ENCODE measurements at regions not wholly inside any gene's neighbourhood (a gene's known extent, or its start where the extent isn't known, plus 50 kb on each side); places are given as distances from the start of the nearest gene placed in this dataset.

GRCh38 chr6:69594405-69594804, 202.4 kb downstream of the LMBRD1 start:
- in situ Hi-C loops (cut with HindIII; ENCODE audit: low pct_unique_long_range_greater_than_20kb, low sequenced_read_pairs) (no loop called here), intact Hi-C loops (cut with micrococcal nuclease; ENCODE audit: unreplicated experiment) (no loop called here)
- Histone ChIP-seq H3K36me3 (ENCODE audit: control insufficient read depth, insufficient read depth, low read length) (no peaks in the 10 kb centered on the region), H3K27ac (ENCODE audit: low read length) (no peak overlapping the region), H3K4me1 (ENCODE audit: control insufficient read depth, insufficient read depth, low read length) (no peaks in the 10 kb centered on the region), H3K4me3 (ENCODE audit: low read depth in 2 of 2, low read length in 2 of 2) (no peak overlapping the region), H3K27me3 (ENCODE audit: control insufficient read depth, insufficient read depth, low read length) (no peaks in the 10 kb centered on the region), H3K9me3 (ENCODE audit: control insufficient read depth, insufficient read depth, low read depth, low read length) (no peaks in the 10 kb centered on the region)
- no peak for TF ChIP-seq POLR2AphosphoS5 (IDR thresholded peaks at IDR 0.05; ENCODE audit: low read depth, low read length)
- no peak for TF ChIP-seq TCF7L2 (IDR thresholded peaks at IDR 0.05; ENCODE audit: low read depth, low read length)
- TF ChIP-seq, protein P1, sequence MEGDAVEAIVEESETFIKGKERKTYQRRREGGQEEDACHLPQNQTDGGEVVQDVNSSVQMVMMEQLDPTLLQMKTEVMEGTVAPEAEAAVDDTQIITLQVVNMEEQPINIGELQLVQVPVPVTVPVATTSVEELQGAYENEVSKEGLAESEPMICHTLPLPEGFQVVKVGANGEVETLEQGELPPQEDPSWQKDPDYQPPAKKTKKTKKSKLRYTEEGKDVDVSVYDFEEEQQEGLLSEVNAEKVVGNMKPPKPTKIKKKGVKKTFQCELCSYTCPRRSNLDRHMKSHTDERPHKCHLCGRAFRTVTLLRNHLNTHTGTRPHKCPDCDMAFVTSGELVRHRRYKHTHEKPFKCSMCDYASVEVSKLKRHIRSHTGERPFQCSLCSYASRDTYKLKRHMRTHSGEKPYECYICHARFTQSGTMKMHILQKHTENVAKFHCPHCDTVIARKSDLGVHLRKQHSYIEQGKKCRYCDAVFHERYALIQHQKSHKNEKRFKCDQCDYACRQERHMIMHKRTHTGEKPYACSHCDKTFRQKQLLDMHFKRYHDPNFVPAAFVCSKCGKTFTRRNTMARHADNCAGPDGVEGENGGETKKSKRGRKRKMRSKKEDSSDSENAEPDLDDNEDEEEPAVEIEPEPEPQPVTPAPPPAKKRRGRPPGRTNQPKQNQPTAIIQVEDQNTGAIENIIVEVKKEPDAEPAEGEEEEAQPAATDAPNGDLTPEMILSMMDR (IDR thresholded peaks at IDR 0.05), result no peak
- no peak for TF ChIP-seq SIN3A (IDR thresholded peaks at IDR 0.05; ENCODE audit: borderline replicate concordance, insufficient read depth, low read depth, low read length)
- TF ChIP-seq REST (IDR thresholded peaks at IDR 0.05; ENCODE audit: insufficient read depth in 1 of 2, low read depth in 2 of 2, low read length in 1 of 2), result no peak
- no TSS peak for BruUV-seq (replicated peaks)
- ATAC-seq (no peak), DNase-seq (ENCODE audit: low read depth, low spot score) (no peak)
- POLR2A ChIA-PET, result no interaction called here
- CTCF ChIA-PET, result no interaction called here

DNA sequence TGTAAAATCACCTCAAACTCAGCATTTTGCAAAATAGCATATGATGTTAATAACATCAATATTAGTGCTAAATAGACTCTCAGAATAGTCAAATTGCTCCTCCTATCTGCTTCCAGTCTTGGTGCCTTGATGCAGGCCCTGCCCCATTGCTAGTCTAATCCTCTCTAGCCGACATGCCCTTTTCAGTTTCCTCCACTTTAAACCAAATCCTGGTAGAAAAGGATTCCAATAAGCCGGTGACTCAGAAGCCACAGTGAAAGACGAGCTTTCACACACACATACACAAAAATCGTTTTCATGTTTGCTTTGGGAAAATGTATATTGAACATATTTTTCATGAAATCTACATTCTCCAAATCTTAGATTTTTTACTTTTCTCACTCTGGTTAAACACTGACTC, 203.1 kb downstream of the LMBRD1 start:
- Histone ChIP-seq H3K27me3 (ENCODE audit: control insufficient read depth, insufficient read depth, low read length) (no peaks in the 10 kb centered on the region), H3K27ac (ENCODE audit: low read length) (no peak overlapping the region), H3K36me3 (ENCODE audit: control insufficient read depth, insufficient read depth, low read length) (no peaks in the 10 kb centered on the region), H3K9me3 (ENCODE audit: control insufficient read depth, insufficient read depth, low read depth, low read length) (no peaks in the 10 kb centered on the region), H3K4me1 (ENCODE audit: control insufficient read depth, insufficient read depth, low read length) (no peaks in the 10 kb centered on the region), H3K4me3 (ENCODE audit: low read depth in 2 of 2, low read length in 2 of 2) (no peak overlapping the region)
- TF ChIP-seq, protein P1 (IDR thresholded peaks at IDR 0.05), result no peak
- TF ChIP-seq SIN3A (IDR thresholded peaks at IDR 0.05; ENCODE audit: borderline replicate concordance, insufficient read depth, low read depth, low read length), result no peak
- no peak for TF ChIP-seq POLR2AphosphoS5 (IDR thresholded peaks at IDR 0.05; ENCODE audit: low read depth, low read length)
- no peak for TF ChIP-seq REST (IDR thresholded peaks at IDR 0.05; ENCODE audit: insufficient read depth in 1 of 2, low read depth in 2 of 2, low read length in 1 of 2)
- TF ChIP-seq TCF7L2 (IDR thresholded peaks at IDR 0.05; ENCODE audit: low read depth, low read length), result no peak
- CTCF ChIA-PET, result no interaction called here
- POLR2A ChIA-PET, result no interaction called here
- DNase-seq (ENCODE audit: low read depth, low spot score), result no peak
- ATAC-seq, result no peak
- BruUV-seq (replicated peaks), result no TSS peak
- intact Hi-C loops (cut with micrococcal nuclease; ENCODE audit: unreplicated experiment), result no loop called here
- in situ Hi-C loops (cut with HindIII; ENCODE audit: low pct_unique_long_range_greater_than_20kb, low sequenced_read_pairs), result no loop called here
